OCI-LY3 (cell line): ENCODE measurements at regions not wholly inside any gene's neighbourhood (a gene's known extent, or its start where the extent isn't known, plus 50 kb on each side); places are given as distances from the start of the nearest gene placed in this dataset.

ENCODE experiments used
- CTCF ChIP-seq: fragments of 200-600, 300-600 bp; sonication (generic); IDR thresholded peaks from 2 replicates; pipeline ENCODE4 v1.5.1; 2014; ENCODE audit warnings: antibody characterized with exemption, low read length, low read depth
- EZH2phosphoT487 ChIP-seq: fragments of 200-600 bp; shearing (Covaris generic); IDR thresholded peaks from 2 replicates; pipeline ENCODE4 v1.6.1; 2018; ENCODE audit warnings: antibody characterized with exemption, mixed run types, low read depth

DNA sequence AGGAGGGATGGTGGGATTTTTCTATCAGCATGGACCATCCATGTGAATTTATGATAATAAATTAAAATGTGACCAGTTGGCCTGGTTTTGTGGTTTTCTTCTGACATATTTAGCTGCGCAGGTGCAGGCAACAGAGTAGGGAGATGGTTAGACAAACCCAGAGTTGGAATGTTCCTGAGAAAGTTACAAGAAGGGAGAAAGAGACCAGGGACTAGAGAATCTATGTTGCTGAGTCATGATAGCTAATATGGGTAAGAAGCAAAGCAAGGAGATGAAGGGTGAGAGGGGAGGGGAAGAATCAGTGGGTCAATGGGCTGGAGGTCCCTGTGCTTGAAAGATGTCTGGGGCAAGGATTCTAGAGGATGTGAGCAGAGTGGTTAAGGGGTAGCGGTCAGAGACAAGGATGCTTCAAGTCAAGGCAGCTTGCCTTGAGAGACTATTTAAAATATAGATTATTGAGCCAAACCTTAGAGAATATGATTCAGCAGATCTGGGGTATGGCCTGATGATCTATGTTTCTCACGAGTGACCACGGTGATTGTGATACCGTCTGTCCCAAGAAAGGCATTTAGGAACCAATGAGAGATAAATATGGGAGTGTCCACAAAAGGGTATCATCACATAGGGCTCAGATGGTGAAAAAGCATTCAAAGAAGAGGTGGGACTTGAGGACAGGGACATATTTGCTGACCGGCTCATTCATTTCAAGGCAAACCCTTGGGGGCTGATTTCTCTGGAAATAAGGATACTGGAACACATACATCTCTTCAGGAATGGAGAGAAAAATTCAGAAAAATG lies 219.7 kb upstream of the PLD5 start:
- TF ChIP-seq CTCF, result no peak
- no peak for TF ChIP-seq EZH2phosphoT487
